Liver (tissue), 3 donors: ENCODE measurements at regions not wholly inside any gene's neighbourhood (a gene's known extent, or its start where the extent isn't known, plus 50 kb on each side); places are given as distances from the start of the nearest gene placed in this dataset.

Experiments
- ATF3 ChIP-seq: IDR thresholded peaks from 2 replicates; pipeline ENCODE4 v1.6.1; 2016; ENCODE audit warnings: antibody characterized with exemption
- CTCF ChIP-seq: fragments of 150-350 bp; IDR thresholded peaks from 2 replicates; pipeline ENCODE4 v1.5.1; 2017; ENCODE audit warnings: improper control_type of control experiment, low read depth, low read length; ENCODE audit not compliant: missing input control
- EGR1 ChIP-seq, 2 donors: IDR thresholded peaks; 2 replicates each; pipeline ENCODE4 v1.6.1; 2016 to 2018; ENCODE audit warnings: antibody characterized with exemption in 2 of 2, low read depth in 2 of 2
- GABPA ChIP-seq, 2 donors: IDR thresholded peaks in 1 of 2; conservative IDR thresholded peaks in 1 of 2; 2 replicates each; pipeline ENCODE4 v1.6.1; 2016; ENCODE audit warnings: antibody characterized with exemption in 2 of 2, mild to moderate bottlenecking in 1 of 2, moderate library complexity in 1 of 2
- MAX ChIP-seq: IDR thresholded peaks from 2 replicates; pipeline ENCODE4 v1.6.1; 2016; ENCODE audit warnings: antibody characterized with exemption
- RAD21 ChIP-seq, 2 donors: IDR thresholded peaks; 2 replicates each; pipeline ENCODE4 v1.6.1; 2016; ENCODE audit warnings: antibody characterized with exemption in 2 of 2, mild to moderate bottlenecking in 2 of 2
- REST ChIP-seq: IDR thresholded peaks from 2 replicates; pipeline ENCODE4 v1.6.1; 2016; ENCODE audit warnings: antibody characterized with exemption, mild to moderate bottlenecking
- SP1 ChIP-seq: IDR thresholded peaks from 2 replicates; pipeline ENCODE4 v1.6.1; 2018; ENCODE audit warnings: antibody characterized with exemption, mild to moderate bottlenecking
- TAF1 ChIP-seq: conservative IDR thresholded peaks from 2 replicates; pipeline ENCODE4 v1.6.1; 2016; ENCODE audit warnings: antibody characterized with exemption, mild to moderate bottlenecking
- YY1 ChIP-seq: IDR thresholded peaks from 2 replicates; pipeline ENCODE4 v1.6.1; 2016; ENCODE audit warnings: antibody characterized with exemption, mild to moderate bottlenecking
- ZBTB33 ChIP-seq: IDR thresholded peaks from 2 replicates; pipeline ENCODE4 v1.6.1; 2016; ENCODE audit warnings: antibody characterized with exemption
- donor health status: healthy.
- donor health status: healthy.

- TF ChIP-seq CTCF (no peak), TAF1 (no peak), ZBTB33 (no peak), SP1 (no peak), REST (no peak), GABPA (IDR thresholded peaks at IDR 0.05 in 1 of 2, conservative IDR thresholded peaks at IDR 0.05 in 1 of 2) (no peak), YY1 (no peak), RAD21 (IDR thresholded peaks at IDR 0.05) (no peak), MAX (no peak), ATF3 (no peak), EGR1 (IDR thresholded peaks at IDR 0.05; ENCODE audit: low read depth in 2 of 2) (no peak)
Measured at GRCh38 chr5:29351170-29351569, 1842.3 kb upstream of the CDH6 start.
